ENCODE measurements at regions not wholly inside any gene's neighbourhood (a gene's known extent, or its start where the extent isn't known, plus 50 kb on each side); places are given as distances from the start of the nearest gene placed in this dataset.

DNA sequence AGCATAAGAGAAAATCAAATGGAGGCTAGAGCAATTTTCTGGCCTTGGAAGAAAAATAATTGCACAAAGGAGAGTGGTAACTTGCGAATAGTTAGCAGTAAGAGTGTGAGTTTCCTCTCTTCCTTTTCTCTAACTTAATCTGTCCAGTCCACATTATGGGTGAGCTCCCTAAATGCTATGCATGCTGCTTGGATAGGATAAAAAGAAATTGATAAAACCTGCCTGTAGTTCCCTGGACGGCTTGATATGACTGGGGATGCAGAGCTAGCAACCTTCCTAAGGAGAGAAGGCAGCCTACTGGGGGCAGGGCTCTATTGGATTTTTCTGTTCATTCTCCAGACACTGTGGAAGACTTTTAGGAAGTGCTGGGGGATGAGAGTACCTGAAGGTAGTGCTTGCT, 311.3 kb downstream of the LMO7 start:
- no peak overlapping the region for H2BK120ac ChIP-seq (ENCODE audit: low read depth, low read length, poor library complexity, severe bottlenecking)
- no peak overlapping the region for H3K27ac Mint-ChIP-seq
- DNase-seq: no peak
- H3T11ph ChIP-seq (ENCODE audit: low read length): no peak overlapping the region
- H3K23ac ChIP-seq (ENCODE audit: insufficient read length, low read depth, low read length): no peak overlapping the region
- no peak overlapping the region for H2BK5ac ChIP-seq (ENCODE audit: insufficient read length, low read length)
- H3K18ac ChIP-seq (ENCODE audit: insufficient read length, low read depth, low read length): no peak overlapping the region
- no peaks in the 10 kb centered on the region; a peak in 1 of 7 replicates for H3K36me3 Mint-ChIP-seq (ENCODE audit: insufficient read depth in 1 of 3, low read depth in 3 of 3)
- no peak overlapping the region for H4K5ac ChIP-seq (ENCODE audit: insufficient read length, low read depth, low read length)
- no peak overlapping the region for H2AFZ ChIP-seq (ENCODE audit: low read length)
- H3K27me3 ChIP-seq (ENCODE audit: insufficient read depth, low read length): no peaks in the 10 kb centered on the region
- H3K79me1 ChIP-seq (ENCODE audit: insufficient read depth, low read depth, low read length, poor library complexity, severe bottlenecking): no peaks in the 10 kb centered on the region
- H3K23me2 ChIP-seq (ENCODE audit: insufficient read length, low read depth, low read length, poor library complexity, severe bottlenecking): no peaks in the 10 kb centered on the region
- H3K56ac ChIP-seq (ENCODE audit: insufficient read length, low read depth, low read length): no peak overlapping the region
- no peak overlapping the region for H4K91ac ChIP-seq (ENCODE audit: insufficient read length, low read depth, low read length)
- no peak overlapping the region for H3K4me2 ChIP-seq (ENCODE audit: insufficient read depth, insufficient read length, low read length)
- no peak overlapping the region for H4K8ac ChIP-seq (replicated peaks; ENCODE audit: insufficient read length, low read depth, low read length)
- no peak overlapping the region for H2BK15ac ChIP-seq (ENCODE audit: low read depth, low read length)
- H3K27me3 Mint-ChIP-seq (ENCODE audit: low read depth): no peaks in the 10 kb centered on the region
- no peak overlapping the region for H2BK12ac ChIP-seq (ENCODE audit: insufficient read length, low read depth, low read length)
- H3K27ac ChIP-seq (ENCODE audit: insufficient read length, low read depth, low read length): no peak overlapping the region
- H3K9ac ChIP-seq (ENCODE audit: extremely low read depth, insufficient read length, low read length): no peak overlapping the region
- no peaks in the 10 kb centered on the region for H3K4me1 ChIP-seq (ENCODE audit: insufficient read depth, low read length)
- H3K4me3 Mint-ChIP-seq: no peak overlapping the region
- WGBS (ENCODE audit: extremely low coverage, insufficient read length, low lambda C conversion rate): no CpG with 5 or more reads among the region's 2 CpGs
- no peaks in the 10 kb centered on the region for H4K20me1 ChIP-seq (ENCODE audit: control insufficient read depth, insufficient read depth, insufficient read length)
- no peaks in the 10 kb centered on the region for H3K9me3 Mint-ChIP-seq
- H2AK5ac ChIP-seq (ENCODE audit: insufficient read length, low read length): no peak overlapping the region
- no peak overlapping the region for H3K4ac ChIP-seq (ENCODE audit: low read depth, low read length)
- H3K14ac ChIP-seq (ENCODE audit: insufficient read depth, low read length): no peak overlapping the region
- TF ChIP-seq, protein P1, sequence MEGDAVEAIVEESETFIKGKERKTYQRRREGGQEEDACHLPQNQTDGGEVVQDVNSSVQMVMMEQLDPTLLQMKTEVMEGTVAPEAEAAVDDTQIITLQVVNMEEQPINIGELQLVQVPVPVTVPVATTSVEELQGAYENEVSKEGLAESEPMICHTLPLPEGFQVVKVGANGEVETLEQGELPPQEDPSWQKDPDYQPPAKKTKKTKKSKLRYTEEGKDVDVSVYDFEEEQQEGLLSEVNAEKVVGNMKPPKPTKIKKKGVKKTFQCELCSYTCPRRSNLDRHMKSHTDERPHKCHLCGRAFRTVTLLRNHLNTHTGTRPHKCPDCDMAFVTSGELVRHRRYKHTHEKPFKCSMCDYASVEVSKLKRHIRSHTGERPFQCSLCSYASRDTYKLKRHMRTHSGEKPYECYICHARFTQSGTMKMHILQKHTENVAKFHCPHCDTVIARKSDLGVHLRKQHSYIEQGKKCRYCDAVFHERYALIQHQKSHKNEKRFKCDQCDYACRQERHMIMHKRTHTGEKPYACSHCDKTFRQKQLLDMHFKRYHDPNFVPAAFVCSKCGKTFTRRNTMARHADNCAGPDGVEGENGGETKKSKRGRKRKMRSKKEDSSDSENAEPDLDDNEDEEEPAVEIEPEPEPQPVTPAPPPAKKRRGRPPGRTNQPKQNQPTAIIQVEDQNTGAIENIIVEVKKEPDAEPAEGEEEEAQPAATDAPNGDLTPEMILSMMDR (conservative IDR thresholded peaks at IDR 0.05): no peak
- H3K4me1 Mint-ChIP-seq: no peaks in the 10 kb centered on the region
- no peaks in the 10 kb centered on the region for H3K79me2 ChIP-seq (ENCODE audit: insufficient read depth, low read length)
- H2BK20ac ChIP-seq (ENCODE audit: low read depth, low read length, poor library complexity, severe bottlenecking): no peak overlapping the region
- H3K9me3 ChIP-seq (ENCODE audit: control insufficient read depth, low read depth, low read length): no peaks in the 10 kb centered on the region
